UCSD-AML1 (cell line): ENCODE measurements at regions not wholly inside any gene's neighbourhood (a gene's known extent, or its start where the extent isn't known, plus 50 kb on each side); places are given as distances from the start of the nearest gene placed in this dataset.
"Not testable (repeated sequence)": the region's sequence is repeated elsewhere in the genome, so short reads cannot be mapped to it uniquely, and the experiment has no call there.

Experiments used
- DNase-seq: peaks from one replicate; lab custom pipeline; 2025; ENCODE audit not compliant: unreplicated experiment; lab: John Stamatoyannopoulos, UW

DNA sequence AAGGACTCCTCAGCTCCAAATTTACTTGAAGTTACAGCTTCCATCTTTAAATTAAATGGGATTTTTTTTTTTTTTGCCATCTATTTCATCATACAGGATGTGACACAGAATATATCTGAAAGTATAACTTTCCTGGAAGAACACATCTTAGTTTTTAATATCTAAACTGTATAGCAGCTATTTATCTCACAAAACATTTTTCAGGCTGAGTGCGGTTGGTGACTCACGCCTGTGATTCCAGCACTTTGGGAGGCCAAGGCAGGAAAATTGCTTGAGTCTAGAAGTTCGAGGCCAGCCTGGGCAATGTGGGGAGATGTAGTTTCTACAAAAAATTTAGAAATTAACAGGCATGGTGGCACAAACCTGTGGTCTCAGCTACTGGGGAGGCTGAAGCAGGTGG, 142.3 kb upstream of the KCNJ18 start:
- not testable (repeated sequence) for DNase-seq

DNA sequence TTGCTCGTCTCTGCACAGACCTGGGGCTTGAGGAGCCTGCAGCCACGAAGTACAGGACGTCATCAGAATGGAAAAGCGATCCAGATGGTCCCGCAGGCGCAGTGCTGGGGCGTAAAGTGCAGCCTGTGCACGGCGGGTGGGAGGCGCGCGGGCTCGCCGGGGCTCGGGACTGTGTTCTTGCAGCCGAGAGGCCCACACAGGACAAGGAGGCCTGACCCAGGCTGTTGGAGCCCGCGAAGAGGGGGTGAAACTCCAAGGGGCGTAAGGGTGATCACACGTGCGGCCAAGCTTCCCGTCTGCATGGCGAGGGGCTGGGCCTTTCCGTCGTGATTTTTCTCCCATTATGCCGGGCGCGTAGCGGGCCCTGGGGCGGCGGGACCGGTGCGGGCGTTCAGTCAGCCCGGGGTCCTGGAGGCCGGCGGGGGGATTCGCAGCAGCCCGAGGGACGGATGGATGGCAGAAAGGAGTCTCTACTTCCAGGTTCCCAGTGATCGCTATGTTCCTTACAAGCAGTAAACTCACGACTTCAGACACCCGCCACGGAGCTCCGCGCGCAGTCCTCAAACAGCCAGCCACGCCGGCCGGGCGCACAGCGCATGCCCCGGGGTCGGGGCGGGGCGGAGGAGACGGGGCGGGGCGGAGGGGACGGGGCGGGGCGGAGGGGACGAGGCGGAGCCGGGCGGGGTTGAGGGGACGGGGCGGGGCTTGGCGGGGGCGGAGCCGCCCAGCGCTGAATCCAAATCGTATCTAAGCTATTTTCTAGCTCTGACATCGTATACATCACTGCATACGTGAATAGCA, 141.0 kb upstream of the KCNJ18 start:
- DNase-seq = no peak

DNA sequence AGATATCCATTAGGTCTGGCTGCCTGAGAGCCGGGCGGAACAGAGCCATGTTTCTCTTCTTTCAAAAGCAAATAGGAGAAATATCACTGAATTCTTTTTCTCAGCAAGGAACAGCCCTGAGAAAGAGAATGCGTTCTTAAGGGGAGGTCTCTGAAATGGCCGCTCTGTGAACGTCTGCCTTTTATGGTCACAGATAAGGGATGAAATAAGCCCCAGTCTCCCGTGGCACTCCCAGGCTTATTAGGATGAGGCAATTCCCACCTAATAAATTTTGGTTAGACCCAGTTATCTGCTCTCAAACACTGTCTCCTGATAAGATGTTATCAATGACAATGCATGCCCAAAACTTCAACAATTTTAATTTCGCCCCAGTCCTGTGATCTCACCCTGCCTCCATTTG, 133.4 kb upstream of the KCNJ18 start:
- DNase-seq = not testable (repeated sequence)

DNA sequence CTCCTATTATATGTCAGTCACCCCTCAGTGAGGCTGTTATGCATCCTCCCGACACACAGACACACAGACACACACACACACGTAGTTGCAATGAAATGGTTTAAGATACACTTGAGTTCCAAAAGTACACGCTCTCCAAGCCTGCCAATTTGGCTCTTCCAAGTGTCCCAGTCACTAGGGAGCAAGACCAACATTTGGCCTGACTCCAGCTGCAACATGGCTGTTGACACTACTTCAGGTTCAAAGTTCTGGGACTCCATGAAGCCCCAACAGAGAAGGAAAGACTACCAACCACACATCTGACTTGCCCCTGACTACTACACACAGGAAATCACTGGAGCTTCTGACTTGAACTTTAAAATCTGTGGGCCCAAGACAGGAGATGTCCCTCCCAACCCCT, 128.1 kb upstream of the KCNJ18 start:
- no peak for DNase-seq

DNA sequence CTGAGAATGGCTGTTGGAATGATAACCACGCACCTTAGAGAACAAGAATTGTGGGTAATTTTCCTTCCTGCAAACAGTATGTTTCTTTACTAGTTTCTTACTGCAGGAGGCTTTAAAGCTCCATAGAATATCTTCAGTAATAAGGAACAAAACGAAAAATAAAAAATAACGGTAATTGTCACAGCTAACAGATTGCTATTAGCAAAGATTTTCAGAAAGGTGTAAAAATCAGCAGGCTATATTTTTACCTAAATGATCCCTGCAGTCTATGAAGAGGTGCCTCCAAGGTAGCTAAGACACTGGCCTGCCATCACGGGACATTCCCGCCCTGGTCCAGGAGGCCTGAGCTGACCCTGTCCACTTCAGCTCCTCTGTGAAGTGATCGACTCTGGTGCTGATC, 127.6 kb upstream of the KCNJ18 start:
- not testable (repeated sequence) for DNase-seq

DNA sequence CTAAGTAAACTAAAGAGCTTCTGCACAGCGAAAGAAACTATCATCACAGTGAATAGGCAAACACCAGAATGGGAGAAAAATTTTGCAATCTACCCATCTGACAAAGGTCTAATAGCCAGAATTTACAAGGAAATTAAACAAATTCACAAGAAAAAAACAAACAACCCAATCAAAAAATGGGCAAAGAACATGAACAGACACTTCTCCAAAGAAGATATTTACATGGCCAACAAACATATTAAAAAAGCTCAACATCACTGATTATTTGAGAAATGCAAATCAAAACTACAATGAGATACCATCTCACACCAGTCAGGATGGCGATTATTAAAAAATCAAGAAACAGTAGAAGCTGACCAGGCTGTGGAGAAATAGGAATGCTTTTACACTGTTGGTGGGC, 121.9 kb upstream of the KCNJ18 start:
- DNase-seq = not testable (repeated sequence)

DNA sequence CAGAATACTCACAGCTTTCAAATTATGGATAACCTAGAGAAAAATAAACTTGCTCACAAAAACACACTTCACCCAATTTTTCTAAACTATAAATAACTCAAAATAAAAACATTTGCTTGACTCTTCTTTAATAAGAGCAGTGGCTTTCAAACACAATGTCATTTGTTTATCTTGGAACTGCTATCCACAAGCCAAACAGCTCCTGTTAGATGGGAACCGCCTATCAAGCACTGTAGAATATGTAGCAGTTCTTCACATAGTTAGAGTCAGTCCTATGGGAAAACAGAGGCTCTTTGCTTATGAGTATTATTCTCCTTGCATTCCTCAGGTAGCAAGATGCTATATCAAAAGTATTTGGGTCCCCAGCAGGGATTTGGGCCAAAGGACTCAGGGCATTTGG, 120.2 kb upstream of the KCNJ18 start:
- not testable (repeated sequence) for DNase-seq

DNA sequence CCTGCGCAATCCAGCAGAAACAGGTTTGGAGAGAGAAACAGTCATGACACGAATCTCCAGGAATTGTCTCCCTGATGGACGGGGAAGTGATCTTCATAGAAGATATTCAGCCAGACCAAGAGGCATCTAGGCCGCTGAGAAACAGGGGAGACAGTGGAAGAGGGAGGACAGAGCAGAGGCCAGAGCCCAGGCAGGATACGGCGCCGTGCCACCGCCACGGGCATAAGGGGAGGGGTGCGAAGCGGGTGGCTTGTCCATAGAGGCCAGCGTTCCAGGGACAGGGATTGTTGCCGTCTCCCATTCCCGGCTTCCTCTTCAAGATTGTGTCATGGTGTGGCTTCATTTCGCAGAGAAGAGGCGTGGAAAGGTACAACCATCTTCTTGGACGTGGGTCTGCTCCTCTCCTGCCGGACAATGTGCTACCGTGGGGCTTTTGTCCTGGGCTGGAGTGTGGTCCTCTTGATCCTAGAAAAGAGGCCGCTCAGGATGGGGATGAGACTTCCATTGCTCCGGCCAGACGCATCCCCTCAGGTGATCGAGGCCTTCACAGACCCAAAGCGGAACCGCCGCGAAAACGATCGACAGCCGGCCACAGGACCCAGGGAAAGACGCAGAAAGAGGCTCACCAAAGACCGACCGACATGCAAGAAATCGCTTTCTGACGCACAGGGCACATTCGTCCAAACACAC, 118.9 kb upstream of the KCNJ18 start:
- DNase-seq = not testable (repeated sequence)

DNA sequence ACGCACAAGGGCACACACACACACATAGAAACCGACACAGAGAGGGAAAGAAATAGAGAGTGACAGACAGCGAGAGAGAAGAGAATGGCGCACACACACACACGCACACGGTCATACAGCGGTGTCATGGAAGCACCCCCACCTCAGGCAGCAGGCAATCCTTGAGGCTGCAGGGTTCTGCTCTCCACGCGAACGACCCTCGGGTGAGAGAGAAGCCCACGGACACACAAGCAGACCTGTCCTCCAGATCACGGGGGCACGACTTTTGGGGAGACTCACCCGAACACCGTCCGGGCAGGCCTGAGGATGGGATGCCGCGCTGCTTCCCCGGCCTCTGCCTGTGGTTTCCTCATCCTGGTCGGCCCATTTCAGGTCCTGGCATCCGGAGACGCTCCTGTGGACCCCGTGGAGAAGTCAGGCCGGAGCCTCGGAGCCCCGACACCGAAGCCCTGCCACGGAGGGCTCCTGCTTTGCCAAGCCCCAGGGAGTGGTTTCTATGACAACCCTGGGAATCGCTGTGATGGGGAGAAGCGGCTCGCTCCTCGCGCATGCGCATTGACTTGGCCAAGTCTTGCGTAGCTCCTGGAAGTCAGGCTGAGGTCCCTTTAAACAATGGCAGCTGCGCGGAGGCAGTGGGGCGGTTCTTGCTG, 118.2 kb upstream of the KCNJ18 start:
- DNase-seq = no peak

DNA sequence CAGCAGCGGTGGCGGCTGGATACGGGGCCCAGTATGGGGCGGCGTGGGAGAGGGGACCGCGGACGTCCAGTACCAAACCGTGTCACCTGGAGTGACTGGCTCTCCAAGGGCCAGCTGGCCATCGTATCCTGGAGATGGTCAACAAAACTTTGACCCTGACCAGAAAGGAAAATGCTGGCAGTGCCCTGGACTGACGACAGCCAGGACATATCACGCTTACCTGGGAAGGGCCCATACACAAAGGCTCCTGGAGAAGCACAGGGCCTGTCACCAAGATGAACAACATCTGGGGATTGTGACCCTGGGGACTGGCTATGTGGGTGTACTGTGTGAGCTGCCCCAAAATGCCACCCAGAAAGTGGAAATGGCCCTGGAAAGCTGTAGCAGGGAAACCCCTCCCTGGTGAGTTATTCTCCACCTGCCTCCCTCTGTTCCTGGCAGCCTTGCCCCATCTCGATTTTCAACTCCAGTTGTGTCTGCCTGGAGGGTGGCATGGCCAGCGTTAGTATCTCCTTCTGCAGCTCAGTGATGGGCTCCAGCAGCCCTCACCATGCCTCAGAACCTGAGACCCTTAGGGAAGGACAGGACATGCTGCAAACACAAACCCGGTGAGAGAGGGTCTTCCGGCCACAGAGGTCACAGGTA, 117.6 kb upstream of the KCNJ18 start:
- not testable (repeated sequence) for DNase-seq

DNA sequence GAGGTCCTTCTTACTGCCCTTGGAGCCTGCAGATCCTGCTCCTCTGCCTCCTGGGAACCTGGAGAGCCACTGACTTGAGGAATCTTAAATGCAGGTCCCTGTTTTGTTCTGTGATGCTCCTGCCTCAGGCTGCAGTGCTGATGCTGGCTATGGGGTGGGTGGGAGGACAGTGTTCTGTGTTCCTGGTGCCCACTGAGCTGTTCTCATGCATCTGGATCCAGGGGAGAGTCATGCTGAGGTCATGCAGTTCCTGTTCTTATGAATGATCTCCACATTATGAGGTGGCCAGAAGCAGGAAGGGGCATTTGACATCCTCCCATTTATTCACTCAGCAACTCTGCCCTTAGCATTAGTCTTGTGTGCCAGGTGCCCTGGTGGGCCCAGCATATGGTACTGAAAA, 113.5 kb upstream of the KCNJ18 start:
- DNase-seq = not testable (repeated sequence)

DNA sequence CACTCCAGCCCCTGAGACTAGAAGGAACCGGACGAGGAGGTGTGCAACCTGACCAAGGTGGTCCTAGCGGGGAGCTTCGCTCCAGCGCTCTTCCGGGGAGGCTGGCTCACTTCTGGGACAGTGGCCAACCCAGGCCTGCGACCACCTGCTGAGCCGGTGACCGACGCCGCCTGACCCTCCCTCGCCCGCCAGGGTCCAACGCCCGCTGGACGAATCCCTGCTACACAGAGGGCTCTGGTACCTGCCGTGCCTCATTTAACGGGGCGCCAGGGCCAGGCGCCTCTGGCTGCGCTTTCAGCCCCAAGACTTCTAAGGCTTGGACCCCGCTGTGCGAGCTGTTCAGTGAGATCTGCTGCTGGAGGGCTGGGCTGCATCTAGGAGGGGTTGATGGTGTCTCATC, 99.5 kb upstream of the KCNJ18 start:
- no peak for DNase-seq

DNA sequence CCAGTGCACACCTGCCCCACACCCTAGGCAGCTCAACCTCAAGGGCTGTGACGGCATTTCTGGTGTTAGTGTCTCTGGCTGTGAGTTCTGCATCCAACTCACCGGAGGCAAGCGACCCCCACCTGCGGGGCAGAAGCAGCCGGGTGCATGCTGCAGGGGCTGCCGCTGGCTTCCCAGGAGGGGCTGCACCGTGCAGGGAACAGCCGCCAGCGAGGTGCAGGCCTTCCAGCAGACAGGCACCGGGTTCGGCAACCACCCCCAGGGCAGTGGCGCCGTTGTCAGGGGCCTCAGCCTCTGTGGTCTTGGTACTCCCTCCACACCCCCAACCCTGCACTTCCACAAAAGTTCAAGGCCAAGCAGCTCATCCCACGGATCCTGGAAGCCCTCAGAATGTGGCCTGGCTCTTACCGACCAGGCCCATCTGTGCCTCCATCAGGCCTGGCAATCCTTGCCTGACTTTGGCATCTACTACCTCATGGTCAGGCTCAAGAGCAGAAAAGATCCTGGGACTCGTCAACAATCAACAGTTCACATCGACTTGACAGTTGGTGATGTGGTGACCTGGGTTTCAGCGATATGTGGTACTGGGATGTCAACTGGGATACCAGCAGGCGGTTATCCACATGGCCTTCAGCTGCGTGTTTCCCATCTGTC, 98.7 kb upstream of the KCNJ18 start:
- DNase-seq = not testable (repeated sequence)

DNA sequence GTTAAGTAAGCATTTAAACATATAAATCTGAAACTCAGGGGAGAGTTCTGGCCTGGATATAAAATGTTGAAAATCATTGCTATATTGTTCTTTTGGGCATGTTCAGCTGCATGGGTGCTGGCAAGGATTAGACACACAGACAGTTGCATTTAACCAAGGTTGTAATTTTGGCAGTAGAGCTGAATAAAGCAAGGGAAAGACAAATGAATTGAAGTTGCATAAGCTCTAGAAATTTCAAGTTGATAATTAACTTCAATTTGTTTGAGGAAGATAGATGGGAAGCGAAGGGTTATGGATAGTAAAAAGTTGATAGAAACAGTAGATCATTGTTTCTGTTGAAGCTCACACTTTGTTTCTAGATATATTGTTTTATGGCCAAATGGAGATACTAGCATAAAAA, 97.2 kb upstream of the KCNJ18 start:
- no peak for DNase-seq

DNA sequence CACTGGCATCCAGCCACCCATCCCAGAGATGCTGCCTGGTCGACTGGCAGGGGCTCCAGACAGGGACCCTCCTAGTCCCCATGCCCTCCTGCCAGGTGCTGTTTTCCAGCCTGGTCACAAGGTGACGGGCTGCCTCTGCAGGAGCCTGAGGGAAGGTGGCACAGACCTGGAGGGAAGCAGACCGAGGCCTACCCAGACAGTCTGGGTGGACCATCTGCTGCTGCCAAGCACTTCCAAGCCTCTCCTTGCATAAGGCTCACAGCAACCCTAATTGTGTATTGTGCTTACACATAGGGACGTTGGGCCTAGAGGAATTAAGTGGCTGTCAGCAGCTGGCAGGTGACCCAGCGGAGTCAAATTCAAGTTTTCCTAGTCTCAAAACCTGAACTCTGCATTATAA, 90.1 kb upstream of the KCNJ18 start:
- DNase-seq = no peak

DNA sequence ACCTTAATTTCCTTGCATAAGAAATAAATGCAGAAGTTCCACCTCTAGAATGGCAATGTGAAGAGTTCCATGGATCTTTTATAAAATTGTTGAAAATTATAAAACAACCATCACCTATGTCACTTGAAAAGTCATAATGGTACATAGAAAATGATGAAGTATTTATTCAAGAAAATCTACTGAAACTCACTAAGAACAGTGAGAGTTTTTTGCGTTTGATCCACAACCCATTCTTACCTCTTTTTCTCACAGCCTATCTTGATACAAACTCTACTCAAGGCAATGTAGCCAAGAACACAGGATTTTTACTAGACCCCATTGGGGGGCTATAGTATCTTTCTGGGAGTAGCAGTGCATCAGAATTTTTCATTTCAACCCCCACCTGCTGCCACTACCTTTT, 89.0 kb upstream of the KCNJ18 start:
- not testable (repeated sequence) for DNase-seq

DNA sequence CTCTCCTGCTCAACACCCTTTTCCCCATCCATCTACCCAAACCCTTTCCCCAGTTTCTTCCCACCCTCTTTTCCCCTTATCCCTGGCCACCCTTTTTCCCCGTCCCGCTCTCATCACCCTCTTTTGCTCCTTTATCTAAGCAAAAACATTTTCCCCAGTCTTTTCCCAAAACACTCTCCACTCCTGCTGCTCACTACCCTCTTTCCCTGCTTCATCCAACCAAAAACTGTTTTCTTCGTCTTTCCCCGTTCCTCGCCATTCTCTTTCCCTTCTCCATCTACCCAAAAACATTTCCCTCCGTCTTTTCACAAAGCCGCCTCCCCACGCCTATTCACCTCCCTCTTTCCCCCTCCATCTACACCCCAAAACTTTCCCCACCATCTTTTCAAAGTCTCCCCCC, 80.9 kb upstream of the KCNJ18 start:
- DNase-seq = not testable (repeated sequence)

DNA sequence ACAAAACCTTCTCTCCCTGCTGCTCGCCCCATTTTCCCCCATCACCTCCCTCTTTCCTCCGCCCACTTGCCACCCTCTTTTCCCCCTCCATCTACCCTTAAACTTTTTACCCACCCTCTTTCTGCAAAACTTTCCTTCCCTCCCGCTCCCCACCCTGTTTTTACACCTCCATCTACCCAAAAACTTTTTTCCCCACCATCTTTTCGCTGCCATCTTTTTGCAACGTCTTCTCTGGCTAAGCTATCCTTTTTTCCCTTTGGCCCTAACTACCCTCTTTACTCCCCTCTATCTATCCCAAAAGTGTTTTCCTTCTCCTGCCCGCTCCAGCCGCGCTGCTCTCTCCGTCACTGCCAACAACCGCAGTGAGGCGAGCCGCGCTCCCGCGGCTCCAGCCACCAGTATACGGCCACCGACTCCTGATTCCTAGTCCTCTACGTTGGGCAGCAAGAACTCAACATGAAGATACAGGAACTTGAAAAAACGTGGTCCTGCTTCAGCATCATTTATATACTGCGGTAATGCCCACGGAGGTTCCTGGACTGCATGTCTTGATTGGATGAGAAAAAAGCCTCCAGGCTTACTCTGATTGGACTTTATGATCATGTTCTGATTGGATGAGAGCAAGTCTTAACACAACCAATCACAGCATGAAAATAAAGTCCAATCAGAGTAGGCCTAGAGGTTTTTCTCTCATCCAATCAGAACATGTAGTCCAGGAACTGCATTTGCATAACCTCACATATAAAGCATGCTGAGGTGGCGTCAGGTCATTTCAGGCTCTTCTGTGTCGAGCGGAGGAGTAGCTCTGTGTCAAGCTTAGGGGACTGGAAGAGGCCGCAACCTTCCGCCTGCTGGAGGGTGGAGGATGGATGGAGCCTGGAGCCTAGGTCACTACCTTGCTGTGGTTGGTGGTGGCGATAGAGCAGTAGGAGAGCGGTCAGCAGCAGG, 79.9 kb upstream of the KCNJ18 start:
- not testable (repeated sequence) for DNase-seq

DNA sequence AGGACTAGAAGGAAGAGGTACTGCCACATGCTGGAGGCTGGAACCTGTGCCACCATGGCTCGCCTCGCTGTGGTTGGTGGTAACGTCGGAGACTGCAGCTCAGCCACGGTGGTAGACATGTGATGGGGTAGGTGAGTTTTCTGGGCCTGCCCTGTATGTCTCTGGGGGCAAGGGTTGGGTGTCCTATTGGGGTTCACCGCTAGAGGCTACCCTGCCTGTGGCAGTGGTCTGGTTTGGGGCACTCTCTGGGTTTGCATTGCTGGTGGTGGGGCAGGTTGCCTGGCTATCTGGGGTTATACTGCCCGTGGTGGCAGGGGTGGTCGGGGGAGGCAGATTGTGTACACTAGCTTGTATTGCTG, 79.3 kb upstream of the KCNJ18 start:
- DNase-seq = no peak

DNA sequence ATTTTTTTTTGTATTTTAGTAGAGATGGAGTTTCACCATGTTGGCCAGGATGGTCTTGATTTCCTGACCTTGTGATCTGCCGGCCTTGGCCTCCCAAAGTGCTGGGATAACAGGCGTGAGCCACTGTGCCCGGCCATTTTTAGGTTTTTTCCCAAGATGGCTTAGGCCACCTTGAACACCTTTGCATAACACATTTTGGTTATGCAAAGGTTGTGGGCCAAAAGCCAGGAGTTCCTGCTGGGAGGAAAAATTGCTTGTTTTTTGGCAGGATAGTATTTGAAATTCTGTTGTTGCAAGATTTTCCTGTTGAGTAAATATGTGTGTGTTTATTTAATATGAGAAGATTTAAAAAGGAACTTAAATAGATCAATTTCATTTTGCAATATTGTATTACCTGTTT, 65.3 kb upstream of the KCNJ18 start:
- not testable (repeated sequence) for DNase-seq
